SK-N-SH (cell line): ENCODE measurements at regions not wholly inside any gene's neighbourhood (a gene's known extent, or its start where the extent isn't known, plus 50 kb on each side); places are given as distances from the start of the nearest gene placed in this dataset.

Experiments
- CTCF ChIA-PET: fragments of 300-600, 350-600 bp; formaldehyde crosslinking; extraction: SDS; loops from one replicate; lab custom pipeline; 2021; lab: Yijun Ruan, JAX
- POLR2A ChIA-PET: fragments of 350-600 bp; sonication (Branson Sonifier 250); formaldehyde crosslinking; extraction: SDS; loops from one replicate; lab custom pipeline; 2020; ENCODE audit warnings: antibody characterized with exemption, inconsistent platforms; lab: Yijun Ruan, JAX
- DNase-seq: peaks from one replicate; pipeline ENCODE4 v3.0.0; 2012
- H2AFZ ChIP-seq: fragments of 200-600 bp; sonication (generic); 2 replicates; pipeline ENCODE4 v1.8.1; 2016; ENCODE audit warnings: antibody characterized with exemption, mild to moderate bottlenecking, low read depth
- H3F3A ChIP-seq: fragments of 200-600 bp; sonication (generic); replicated peaks from 2 replicates; pipeline ENCODE3; 2016; ENCODE audit warnings: antibody characterized with exemption, mild to moderate bottlenecking; ENCODE audit not compliant: insufficient read depth
- H3K27ac ChIP-seq, 2 experiments: fragments of 200-500 bp in 1 of 2; fragments of 200-600 bp in 1 of 2; sonication (Bioruptor generic) in 1 of 2; sonication (generic), shearing (Covaris generic) in 1 of 2; 2 replicates each; pipeline versions ENCODE4 v1.5.1 to v1.6.1; 2014 to 2016; ENCODE audit warnings: low read depth in 2 of 2, inconsistent platforms in 1 of 2, low read length in 1 of 2, mild to moderate bottlenecking in 1 of 2, mixed read lengths in 1 of 2
- H3K27me3 ChIP-seq: fragments of 200-600 bp; sonication (generic), shearing (Covaris generic); 2 replicates; pipeline ENCODE4 v1.6.1; 2016; ENCODE audit warnings: mixed run types; ENCODE audit not compliant: insufficient read depth
- H3K36me3 ChIP-seq, 2 experiments: fragments of 200-500 bp in 1 of 2; fragments of 200-600 bp in 1 of 2; sonication (Bioruptor generic) in 1 of 2; sonication (generic) in 1 of 2; replicated peaks in 1 of 2; 2 replicates each; pipeline versions ENCODE3 to v1.5.1; 2014 to 2016; ENCODE audit warnings: low read length in 1 of 2, mild to moderate bottlenecking in 1 of 2; ENCODE audit not compliant: insufficient read depth in 2 of 2, control insufficient read depth in 1 of 2
- H3K4me1 ChIP-seq, 2 experiments: fragments of 200-500 bp in 1 of 2; fragments of 200-600 bp in 1 of 2; sonication (Bioruptor generic) in 1 of 2; sonication (generic), shearing (Covaris generic) in 1 of 2; 2 replicates each; pipeline versions ENCODE4 v1.5.1 to v1.6.1; 2014 to 2016; ENCODE audit warnings: low read depth in 1 of 2, low read length in 1 of 2, mixed run types in 1 of 2; ENCODE audit not compliant: insufficient read depth in 2 of 2, control insufficient read depth in 1 of 2
- H3K4me2 ChIP-seq: fragments of 200-600 bp; sonication (generic), shearing (Covaris generic); 2 replicates; pipeline ENCODE4 v1.6.1; 2017; ENCODE audit warnings: mixed run types
- H3K4me3 ChIP-seq, 2 experiments: fragments of 200-500 bp in 1 of 2; fragments of 200-600 bp in 1 of 2; sonication (Bioruptor generic) in 1 of 2; sonication (generic), shearing (Covaris generic) in 1 of 2; 2 replicates each; pipeline versions ENCODE4 v1.5.1 to v1.8.1; 2014 to 2016; ENCODE audit warnings: low read depth in 2 of 2, inconsistent platforms in 1 of 2, low read length in 1 of 2, mild to moderate bottlenecking in 1 of 2, mixed read lengths in 1 of 2, moderate library complexity in 1 of 2
- H3K79me2 ChIP-seq: fragments of 200-600 bp; sonication (generic); 2 replicates; pipeline ENCODE4 v1.8.1; 2017; ENCODE audit warnings: mild to moderate bottlenecking; ENCODE audit not compliant: insufficient read depth
- H3K9ac ChIP-seq: fragments of 200-600 bp; sonication (generic); 2 replicates; pipeline ENCODE4 v1.6.1; 2017; ENCODE audit warnings: mixed run types
- H3K9me2 ChIP-seq: fragments of 200-600 bp; sonication (generic); 2 replicates; pipeline ENCODE4 v1.6.1; 2017; ENCODE audit warnings: mixed run types
- H3K9me3 ChIP-seq: fragments of 200-600 bp; sonication (generic); 2 replicates; pipeline ENCODE4 v1.6.1; 2017; ENCODE audit warnings: mixed run types, mild to moderate bottlenecking, moderate library complexity
- H4K20me1 ChIP-seq: fragments of 200-600 bp; sonication (generic); 2 replicates; pipeline ENCODE4 v1.6.1; 2017; ENCODE audit warnings: mild to moderate bottlenecking, mixed run types; ENCODE audit not compliant: insufficient read depth
- CTCF ChIP-seq: fragments of 200-600 bp; sonication (generic); IDR thresholded peaks from 2 replicates; pipeline ENCODE4 v1.6.1; 2017; ENCODE audit warnings: antibody characterized with exemption, mild to moderate bottlenecking, moderate library complexity
- ELF1 ChIP-seq: IDR thresholded peaks from 2 replicates; pipeline ENCODE4 v1.4.0; 2012
- EP300 ChIP-seq, 2 experiments: IDR thresholded peaks; 2 replicates each; pipeline versions ENCODE4 v1.4.0 to v1.6.1; 2012; ENCODE audit warnings: borderline replicate concordance in 1 of 2, low read depth in 1 of 2, low read length in 1 of 2
- FOSL2 ChIP-seq: IDR thresholded peaks from 2 replicates; pipeline ENCODE4 v1.4.0; 2012; ENCODE audit warnings: low read depth, mild to moderate bottlenecking, moderate library complexity, borderline replicate concordance
- FOXJ3 ChIP-seq: sonication (generic); formaldehyde crosslinking; IDR thresholded peaks from 2 replicates; pipeline ENCODE4 v1.5.1; 2020; ENCODE audit warnings: mild to moderate bottlenecking, missing genetic modification reagents
- FOXM1 ChIP-seq: IDR thresholded peaks from 2 replicates; pipeline ENCODE4 v1.4.0; 2012; ENCODE audit warnings: low read depth, mild to moderate bottlenecking
- GABPA ChIP-seq: IDR thresholded peaks from 2 replicates; pipeline ENCODE4 v1.4.0; 2012; ENCODE audit warnings: low read depth, mild to moderate bottlenecking
- JUND ChIP-seq: IDR thresholded peaks from 2 replicates; pipeline ENCODE4 v1.4.0; 2012
- MAX ChIP-seq: IDR thresholded peaks from 2 replicates; pipeline ENCODE4 v1.4.0; 2012; ENCODE audit warnings: low read depth
- NFIC ChIP-seq: IDR thresholded peaks from 2 replicates; pipeline ENCODE4 v1.4.0; 2012; ENCODE audit warnings: borderline replicate concordance
- PBX3 ChIP-seq: IDR thresholded peaks from 2 replicates; pipeline ENCODE4; 2012
- RCOR1 ChIP-seq: fragments of 150-350 bp; IDR thresholded peaks from 2 replicates; pipeline ENCODE4 v1.6.1; 2017; ENCODE audit warnings: antibody characterized with exemption, low read length
- REST ChIP-seq: IDR thresholded peaks from 2 replicates; pipeline ENCODE4 v1.6.1; 2012; ENCODE audit warnings: mild to moderate bottlenecking, low read depth, low read length, moderate library complexity
- RXRA ChIP-seq: IDR thresholded peaks from 2 replicates; pipeline ENCODE4 v1.4.0; 2012; ENCODE audit warnings: low read depth, mild to moderate bottlenecking, borderline replicate concordance
- SIN3A ChIP-seq: IDR thresholded peaks from 2 replicates; pipeline ENCODE4 v1.6.1; 2012; ENCODE audit warnings: low read depth, mild to moderate bottlenecking, low read length, moderate library complexity, borderline replicate concordance
- TAF1 ChIP-seq: IDR thresholded peaks from 2 replicates; pipeline ENCODE4 v1.6.1; 2012; ENCODE audit warnings: low read depth, mild to moderate bottlenecking, low read length, moderate library complexity, borderline replicate concordance
- TEAD4 ChIP-seq: IDR thresholded peaks from 2 replicates; pipeline ENCODE4 v1.4.0; 2012; ENCODE audit warnings: mild to moderate bottlenecking, borderline replicate concordance; ENCODE audit not compliant: insufficient read depth
- YY1 ChIP-seq: IDR thresholded peaks from 2 replicates; pipeline ENCODE4 v1.4.0; 2012; ENCODE audit warnings: low read depth, mild to moderate bottlenecking
- ZBTB33 ChIP-seq: IDR thresholded peaks from 2 replicates; pipeline ENCODE4 v1.4.0; 2012; ENCODE audit warnings: low read depth, borderline replicate concordance
- WGBS: methylation state at CpG from one replicate; pipeline ENCODE4 v1.1.6; 2017; ENCODE audit warnings: low lambda C conversion rate; 5-methylcytosine and 5-hydroxymethylcytosine counted together

- Histone ChIP-seq H3K9me3 (no peaks in the 10 kb centered on the region), H3K4me1 (no peaks in the 10 kb centered on the region), H3K27me3 (no peaks in the 10 kb centered on the region), H3K9me2 (no peaks in the 10 kb centered on the region), H3F3A (no peaks in the 10 kb centered on the region), H3K9ac (no peak overlapping the region), H3K36me3 (no peaks in the 10 kb centered on the region), H3K27ac (no peak overlapping the region), H3K79me2 (no peaks in the 10 kb centered on the region), H3K4me2 (no peak overlapping the region), H4K20me1 (no peaks in the 10 kb centered on the region), H2AFZ (no peak overlapping the region), H3K4me3 (no peak overlapping the region)
- DNase-seq = no peak
- 5% methylated on average over 1 of the region's 1 CpG for WGBS
- CTCF ChIA-PET = no interaction called here
- POLR2A ChIA-PET = no interaction called here
- TF ChIP-seq RXRA (no peak), FOSL2 (no peak), PBX3 (no peak), EP300 (IDR thresholded peaks at IDR 0.05; ENCODE audit: borderline replicate concordance in 1 of 2, low read depth in 1 of 2, low read length in 1 of 2) (no peak)
Measured at GRCh38 chrX:145563159-145563558, 254.5 kb upstream of the SLITRK2 start.

- WGBS = 20% methylated on average over 6 of the region's 6 CpGs
- no peaks in the 10 kb centered on the region for H3F3A ChIP-seq
- no peaks in the 10 kb centered on the region for H4K20me1 ChIP-seq
- H3K9me3 ChIP-seq = no peaks in the 10 kb centered on the region
- POLR2A ChIA-PET = no interaction called here
- H3K4me2 ChIP-seq = no peak overlapping the region
- CTCF ChIA-PET = no interaction called here
- H2AFZ ChIP-seq = no peak overlapping the region
- no peak for DNase-seq
- no peaks in the 10 kb centered on the region for H3K27me3 ChIP-seq
- H3K79me2 ChIP-seq = no peaks in the 10 kb centered on the region
- H3K4me3 ChIP-seq = no peak overlapping the region
- no peaks in the 10 kb centered on the region for H3K36me3 ChIP-seq
- no peak overlapping the region for H3K27ac ChIP-seq
- H3K9me2 ChIP-seq = no peaks in the 10 kb centered on the region
- no peak overlapping the region for H3K9ac ChIP-seq
- H3K4me1 ChIP-seq = no peaks in the 10 kb centered on the region
- TF ChIP-seq FOXM1 (no peak), YY1 (no peak), REST (no peak), MAX (no peak), PBX3 (no peak), ELF1 (no peak), SIN3A (no peak), ZBTB33 (no peak), RCOR1 (no peak), NFIC (no peak), CTCF (no peak), TAF1 (no peak), TEAD4 (no peak), FOXJ3 (no peak), GABPA (no peak), JUND (no peak)
Measured at GRCh38 chrX:145609951-145610511, 207.6 kb upstream of the SLITRK2 start.
